DND-41 (cell line): ENCODE measurements at regions not wholly inside any gene's neighbourhood (a gene's known extent, or its start where the extent isn't known, plus 50 kb on each side); places are given as distances from the start of the nearest gene placed in this dataset.

Source experiments
- EZH2 ChIP-seq: IDR thresholded peaks from 3 replicates; pipeline ENCODE4 v1.6.1; 2012; ENCODE audit warnings: borderline replicate concordance, low read depth, mild to moderate bottlenecking, moderate library complexity, low read length, inconsistent platforms; ENCODE audit not compliant: severe bottlenecking
- TF ChIP-seq, protein P1 (sequence below): IDR thresholded peaks from 2 replicates; pipeline ENCODE4 v1.5.1; 2012; ENCODE audit warnings: borderline replicate concordance, low read length, moderate library complexity, mild to moderate bottlenecking; ENCODE audit not compliant: poor library complexity, severe bottlenecking; ENCODE audit errors: extremely low read depth

DNA sequence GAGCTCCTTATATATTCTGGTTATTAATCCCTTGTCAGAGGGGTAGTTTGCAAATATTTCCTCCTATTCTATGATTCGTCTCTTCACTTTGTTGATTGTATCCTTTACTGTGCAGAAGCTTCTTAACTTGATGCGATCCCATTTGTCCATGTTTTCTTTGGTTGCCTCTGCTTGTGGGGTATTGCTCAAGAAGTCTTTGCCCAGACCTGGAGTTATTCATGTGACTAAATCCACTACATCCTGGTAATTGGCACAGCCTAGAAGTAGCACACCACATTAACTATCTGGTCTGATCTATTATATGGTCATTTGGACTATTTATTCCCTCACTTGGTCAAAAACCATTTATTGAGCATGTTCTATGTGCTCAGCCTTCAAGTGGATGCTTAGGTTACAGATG is 164.8 kb upstream of the ATP11B start:
- TF ChIP-seq, protein P1, sequence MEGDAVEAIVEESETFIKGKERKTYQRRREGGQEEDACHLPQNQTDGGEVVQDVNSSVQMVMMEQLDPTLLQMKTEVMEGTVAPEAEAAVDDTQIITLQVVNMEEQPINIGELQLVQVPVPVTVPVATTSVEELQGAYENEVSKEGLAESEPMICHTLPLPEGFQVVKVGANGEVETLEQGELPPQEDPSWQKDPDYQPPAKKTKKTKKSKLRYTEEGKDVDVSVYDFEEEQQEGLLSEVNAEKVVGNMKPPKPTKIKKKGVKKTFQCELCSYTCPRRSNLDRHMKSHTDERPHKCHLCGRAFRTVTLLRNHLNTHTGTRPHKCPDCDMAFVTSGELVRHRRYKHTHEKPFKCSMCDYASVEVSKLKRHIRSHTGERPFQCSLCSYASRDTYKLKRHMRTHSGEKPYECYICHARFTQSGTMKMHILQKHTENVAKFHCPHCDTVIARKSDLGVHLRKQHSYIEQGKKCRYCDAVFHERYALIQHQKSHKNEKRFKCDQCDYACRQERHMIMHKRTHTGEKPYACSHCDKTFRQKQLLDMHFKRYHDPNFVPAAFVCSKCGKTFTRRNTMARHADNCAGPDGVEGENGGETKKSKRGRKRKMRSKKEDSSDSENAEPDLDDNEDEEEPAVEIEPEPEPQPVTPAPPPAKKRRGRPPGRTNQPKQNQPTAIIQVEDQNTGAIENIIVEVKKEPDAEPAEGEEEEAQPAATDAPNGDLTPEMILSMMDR = no peak
- no peak for TF ChIP-seq EZH2
